NCI-H446 (cell line): ENCODE measurements at regions not wholly inside any gene's neighbourhood (a gene's known extent, or its start where the extent isn't known, plus 50 kb on each side); places are given as distances from the start of the nearest gene placed in this dataset.

Experiments
- DNase-seq, 2 experiments: peaks; one replicate each; lab custom pipeline; 2025; lab: John Stamatoyannopoulos, UW

DNA sequence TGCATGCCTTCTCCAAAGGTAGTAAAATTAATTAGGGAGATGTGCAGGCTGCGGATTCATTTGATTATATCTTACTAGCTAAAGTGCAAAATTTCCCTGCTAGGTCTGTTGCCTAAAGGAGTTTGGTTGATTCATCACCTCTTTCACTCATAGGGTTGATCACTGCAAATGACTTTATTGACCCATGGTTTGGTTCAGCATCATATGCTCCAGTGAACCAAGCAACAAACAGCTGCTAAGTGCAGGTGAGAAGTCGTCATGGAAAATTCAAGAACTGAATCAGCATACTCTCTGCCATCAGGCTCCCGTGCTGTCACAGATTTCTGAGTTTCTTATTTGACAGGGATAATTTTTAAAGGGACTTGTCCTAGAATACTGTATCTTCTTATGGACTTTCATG, 571.8 kb upstream of the CDH18 start:
- no peak for DNase-seq

DNA sequence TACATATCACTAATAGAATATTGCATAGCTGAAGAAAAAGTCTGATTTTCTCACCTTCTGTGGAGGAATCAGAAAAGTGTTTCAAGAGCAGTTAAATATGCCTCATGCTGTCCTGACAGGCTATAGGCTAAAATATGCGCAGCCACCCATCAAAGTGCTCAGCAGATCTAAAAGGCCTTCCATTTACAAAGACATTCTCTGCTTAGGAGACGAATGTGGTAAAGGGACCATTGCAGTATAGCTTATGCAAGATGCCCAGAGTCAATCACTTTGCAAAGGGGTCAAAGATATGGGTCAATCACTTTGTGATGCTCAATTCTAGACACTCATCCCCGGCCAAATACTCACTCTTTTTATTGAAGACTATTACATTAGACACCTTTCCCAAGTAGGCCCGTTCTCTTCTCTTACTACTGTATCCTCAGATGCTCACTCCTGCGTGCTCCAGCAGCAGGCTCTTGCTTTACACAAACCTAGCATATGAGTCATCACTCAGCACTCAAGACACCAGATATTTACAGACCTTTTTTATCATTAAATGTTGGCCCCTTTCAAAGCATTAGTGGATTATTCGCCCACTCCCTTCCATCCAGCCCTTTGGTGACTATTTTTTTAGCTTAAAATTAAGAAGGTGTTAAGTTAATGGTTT, 568.2 kb upstream of the CDH18 start:
- no peak for DNase-seq

DNA sequence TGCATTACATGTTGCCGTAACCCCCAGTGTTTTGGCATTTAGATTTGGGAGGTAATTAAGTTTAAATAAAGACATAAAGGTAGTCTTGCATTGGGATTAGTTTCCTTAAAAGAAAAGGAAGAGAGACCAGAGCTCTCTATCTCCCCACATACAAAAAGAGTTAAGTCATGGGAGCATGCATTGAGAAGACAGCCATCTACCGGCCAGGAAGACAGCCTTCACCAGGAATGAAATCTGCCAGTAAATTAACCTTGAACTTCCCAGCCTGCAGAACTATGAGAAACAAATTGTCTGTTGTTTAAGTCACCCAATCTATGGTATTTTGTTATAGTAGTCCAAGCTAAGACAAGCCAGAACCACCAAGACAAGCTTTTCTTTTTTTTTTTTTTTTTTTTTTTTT, 567.0 kb upstream of the CDH18 start:
- DNase-seq, result no peak

DNA sequence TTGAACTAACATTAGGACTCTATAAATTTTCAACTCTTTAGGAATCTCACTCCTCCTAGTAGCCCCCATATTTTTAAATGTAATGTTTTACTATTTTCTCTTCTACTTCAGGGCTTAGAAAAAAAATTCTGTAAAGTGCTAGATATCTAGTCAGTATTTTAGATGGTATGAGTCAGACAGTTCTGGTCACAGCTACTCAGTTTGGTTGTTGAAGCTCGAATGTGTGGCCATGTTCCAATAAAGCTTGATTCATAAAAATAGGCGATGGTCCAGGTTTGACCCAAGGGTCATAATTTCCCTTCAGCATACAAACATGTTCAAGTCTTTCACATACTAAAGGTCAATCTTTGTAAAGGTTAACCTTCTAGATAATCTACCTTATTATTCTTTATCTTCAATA, 566.0 kb upstream of the CDH18 start:
- DNase-seq, result peak in 1 of 2 experiments; percentile 38

DNA sequence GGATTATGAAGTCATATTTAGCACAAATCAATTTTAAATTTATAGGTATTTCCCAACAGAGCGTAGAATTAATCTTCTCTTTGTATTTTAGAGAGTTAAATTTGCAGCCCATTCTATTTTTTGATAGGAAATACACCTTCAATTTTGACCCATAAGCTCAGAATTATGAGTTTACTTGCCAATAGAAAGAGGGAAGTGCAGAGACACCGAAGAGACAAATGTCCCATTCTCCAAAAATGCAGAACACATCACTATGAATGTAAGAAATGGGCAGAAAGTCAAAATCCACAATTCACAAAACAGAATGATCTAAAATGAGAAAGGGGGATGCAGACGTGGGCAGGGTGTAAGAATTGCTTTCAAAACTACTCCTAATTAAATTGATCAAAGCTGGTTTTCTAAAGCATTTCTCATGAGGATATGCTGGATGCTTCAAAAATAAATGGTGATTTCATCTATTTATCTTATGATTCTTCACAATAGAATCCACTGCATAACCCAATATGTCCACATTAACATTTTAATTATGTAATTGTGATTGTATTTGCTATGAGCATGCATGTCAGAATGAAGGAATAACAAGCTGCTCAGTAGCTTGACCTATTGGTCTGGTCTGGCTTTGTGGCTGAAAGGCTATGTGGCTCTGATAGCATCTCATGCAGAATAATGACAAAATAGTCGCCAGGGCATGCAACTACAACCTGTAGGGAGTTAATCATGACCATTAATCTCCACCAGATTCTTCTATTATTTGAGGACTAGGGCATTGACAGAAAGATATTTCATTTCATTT, 550.1 kb upstream of the CDH18 start:
- no peak for DNase-seq

DNA sequence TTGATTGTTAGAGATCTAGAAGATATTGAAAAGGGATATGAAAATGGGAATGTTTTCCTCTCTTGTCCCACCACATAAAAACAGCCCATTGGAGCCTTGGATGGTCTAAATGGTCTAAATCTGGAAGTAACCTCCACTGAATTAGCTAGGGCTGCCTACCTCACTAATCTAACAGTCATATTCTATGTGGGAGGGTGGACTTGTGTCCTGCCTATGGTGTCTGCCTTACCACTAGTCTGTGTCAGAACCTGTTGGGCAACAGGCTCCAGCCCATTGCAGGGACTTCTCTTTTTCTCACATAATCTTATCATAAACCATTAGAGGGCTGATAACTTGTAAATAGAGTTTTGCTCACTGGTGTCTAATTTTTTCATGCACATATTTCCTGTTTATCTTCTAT, 548.8 kb upstream of the CDH18 start:
- DNase-seq, result no peak

DNA sequence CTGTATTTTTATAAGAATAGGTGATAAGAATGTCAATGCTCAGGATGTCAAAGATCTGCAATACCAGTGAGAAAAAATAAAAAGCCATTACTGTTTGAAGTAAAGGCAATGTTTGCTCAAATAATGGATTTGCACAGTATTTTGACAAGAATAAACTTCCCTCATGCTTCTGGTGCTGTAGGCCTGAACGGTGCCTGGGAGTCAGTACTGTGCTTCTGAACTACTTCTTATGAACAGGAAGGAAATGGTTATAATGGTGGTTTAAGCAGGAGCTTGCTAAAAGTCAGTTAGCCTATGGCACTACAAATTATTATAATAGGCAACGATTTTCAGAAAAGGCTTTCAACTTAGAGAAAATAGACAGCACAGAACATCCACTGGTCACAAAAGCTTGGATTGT, 548.3 kb upstream of the CDH18 start:
- DNase-seq, result no peak

DNA sequence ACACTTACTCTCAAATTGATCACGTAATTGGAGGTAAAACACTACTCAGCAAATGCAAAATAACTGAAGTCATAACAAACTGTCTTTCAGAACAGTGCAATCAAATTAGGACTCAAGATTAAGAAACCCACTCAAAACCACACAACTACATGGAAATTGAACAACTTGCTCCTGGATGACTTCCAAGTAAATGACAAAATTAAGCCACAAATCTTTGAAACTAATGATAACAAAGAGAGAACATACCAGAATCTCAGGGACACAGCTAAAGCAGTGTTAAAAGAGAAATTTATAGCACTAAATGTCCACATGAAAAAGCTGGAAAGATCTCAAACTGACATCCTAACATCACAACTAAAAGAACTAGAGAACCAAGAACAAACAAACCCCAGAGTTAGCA, 540.5 kb upstream of the CDH18 start:
- no peak for DNase-seq

DNA sequence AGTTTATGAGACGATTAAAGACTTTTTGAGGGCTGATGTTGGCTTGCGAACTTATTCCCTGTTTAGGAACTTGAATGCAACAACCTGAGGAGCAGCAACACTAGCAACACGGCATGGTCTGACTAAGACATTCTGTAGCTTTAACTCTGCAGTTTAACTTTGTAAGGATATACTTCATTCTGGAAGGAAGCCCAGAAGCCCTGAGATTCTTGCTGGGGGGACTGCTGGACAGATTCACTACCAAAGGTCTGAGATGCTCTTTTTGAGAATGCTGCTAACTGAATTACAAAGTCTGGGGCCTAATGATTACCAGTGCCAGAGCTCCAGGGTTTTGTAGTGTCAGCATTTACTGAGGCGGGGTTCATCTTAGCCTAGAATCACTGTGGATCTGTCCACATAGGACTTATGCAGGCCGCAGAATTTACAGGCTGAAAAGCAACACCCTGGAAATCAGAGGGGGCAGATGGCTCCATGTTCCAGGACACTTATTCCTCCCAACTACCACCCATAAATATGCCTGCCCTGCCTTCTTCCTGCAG, 537.1 kb upstream of the CDH18 start:
- DNase-seq, result no peak

DNA sequence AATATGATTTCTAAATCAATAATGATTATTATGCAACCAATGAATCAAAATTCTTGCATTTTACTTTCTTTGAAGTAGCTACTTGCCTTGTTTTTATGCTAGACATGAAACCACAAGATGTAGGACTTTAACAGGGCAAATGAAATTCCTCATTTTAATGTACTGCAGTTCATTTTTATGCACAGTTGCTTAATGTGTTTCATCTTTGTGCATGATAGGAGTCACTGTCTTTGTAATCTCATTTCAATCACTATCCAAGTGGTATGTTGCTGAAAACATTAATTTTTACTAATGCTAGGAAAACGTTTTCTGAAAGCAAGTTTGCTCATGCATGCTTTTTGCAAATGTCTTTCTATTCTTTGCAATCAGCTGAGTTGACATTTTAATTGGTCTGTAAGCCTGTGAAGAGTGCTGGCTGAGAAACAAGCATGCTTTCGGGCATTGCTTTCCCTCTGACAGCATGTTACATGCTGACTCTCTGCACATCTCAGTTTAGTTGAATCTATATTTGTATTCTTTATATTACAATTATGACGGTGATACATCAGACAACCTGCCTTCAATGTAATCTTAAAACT, 535.0 kb upstream of the CDH18 start:
- DNase-seq, result peak in 1 of 2 experiments; percentile 50

DNA sequence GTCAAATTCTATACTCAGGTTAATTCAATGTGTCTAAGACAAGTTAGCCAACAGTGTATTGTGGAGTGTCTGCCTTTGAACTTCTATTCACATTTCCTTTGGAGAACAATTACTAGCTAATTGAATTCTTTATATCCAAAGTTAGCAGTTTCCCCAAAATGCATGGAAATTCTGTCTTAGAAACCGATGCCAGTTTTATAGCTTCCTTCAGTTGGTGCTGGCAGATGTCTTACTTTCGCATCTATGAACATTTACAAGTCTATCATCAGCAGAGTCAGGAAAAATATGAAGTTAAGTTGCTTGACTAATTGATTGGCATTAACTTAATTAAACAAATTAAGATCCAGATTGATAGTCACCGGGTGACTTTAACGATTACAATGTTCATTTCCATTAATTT, 527.6 kb upstream of the CDH18 start:
- DNase-seq, result peak; percentile 43 to 61

DNA sequence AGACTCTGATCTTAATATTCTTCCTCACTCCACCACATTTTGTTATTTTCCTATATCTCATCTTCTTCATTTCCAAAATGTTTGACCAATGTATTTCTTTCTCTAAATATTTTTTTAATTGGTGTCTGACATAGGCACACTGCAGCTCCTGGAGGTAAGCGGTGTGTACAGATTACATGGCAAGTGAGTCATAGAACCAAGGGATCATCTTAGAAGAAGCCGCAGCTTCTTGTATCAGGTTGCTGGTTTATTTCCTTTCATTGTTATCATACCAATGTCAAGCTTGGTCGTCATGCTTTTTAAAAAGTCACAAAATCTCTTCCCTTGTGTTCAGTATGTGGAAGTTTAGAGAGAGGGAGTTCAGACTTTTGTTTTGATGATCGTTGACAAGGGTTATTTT, 526.1 kb upstream of the CDH18 start:
- no peak for DNase-seq

DNA sequence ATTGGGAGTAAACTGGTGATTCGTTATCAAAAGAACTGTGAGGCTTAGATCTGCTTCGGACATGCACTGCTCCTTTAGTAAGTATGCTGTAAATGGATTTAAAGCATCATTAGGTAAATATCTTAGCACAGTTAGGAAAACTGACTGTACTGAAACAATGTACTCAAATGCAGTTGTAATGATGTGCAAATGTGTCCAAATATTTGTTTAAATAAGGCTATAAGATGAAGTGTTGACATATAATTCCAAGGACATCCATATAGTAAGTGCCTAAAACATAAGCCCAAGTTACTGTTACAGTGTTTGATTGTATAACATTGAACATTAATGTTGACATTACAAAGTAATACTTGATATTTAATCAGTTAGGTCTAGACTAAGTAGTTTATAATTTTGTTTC, 512.5 kb upstream of the CDH18 start:
- no peak for DNase-seq

DNA sequence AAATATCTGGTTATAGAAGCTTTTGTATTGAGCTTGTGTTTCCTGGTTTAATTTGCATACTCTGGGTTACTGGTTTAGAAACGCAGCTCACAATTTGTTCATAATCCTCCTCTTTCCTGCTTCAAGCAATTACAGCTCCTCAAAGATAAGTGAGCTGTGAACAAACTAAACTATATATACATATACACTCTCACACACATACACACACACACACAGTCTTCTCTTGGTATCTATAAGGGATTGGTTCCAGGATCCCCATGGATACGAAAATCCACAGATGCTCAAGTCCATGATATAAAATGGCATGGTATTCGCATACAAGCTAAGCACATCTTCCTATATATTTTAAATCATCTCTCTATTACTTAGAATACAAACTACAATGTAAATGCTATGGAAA, 510.9 kb upstream of the CDH18 start:
- no peak for DNase-seq

DNA sequence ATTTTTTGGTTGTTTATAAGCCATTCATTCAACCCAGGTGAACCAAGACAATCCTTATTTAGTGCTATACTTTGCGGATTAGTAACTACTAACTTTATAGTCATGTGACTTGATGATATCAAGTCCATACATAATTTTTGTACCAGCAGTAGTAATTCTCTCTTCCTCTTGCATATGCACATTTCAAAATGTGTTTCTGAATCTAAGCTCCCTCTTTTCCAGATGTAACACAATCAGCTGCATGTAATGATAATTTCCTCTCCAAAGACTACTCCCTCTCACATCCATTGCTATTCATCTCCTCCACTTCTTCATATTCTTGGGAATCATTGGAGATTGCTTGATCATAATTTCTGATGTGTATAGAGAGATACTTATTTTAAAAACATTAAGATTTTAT, 510.1 kb upstream of the CDH18 start:
- DNase-seq, result no peak

DNA sequence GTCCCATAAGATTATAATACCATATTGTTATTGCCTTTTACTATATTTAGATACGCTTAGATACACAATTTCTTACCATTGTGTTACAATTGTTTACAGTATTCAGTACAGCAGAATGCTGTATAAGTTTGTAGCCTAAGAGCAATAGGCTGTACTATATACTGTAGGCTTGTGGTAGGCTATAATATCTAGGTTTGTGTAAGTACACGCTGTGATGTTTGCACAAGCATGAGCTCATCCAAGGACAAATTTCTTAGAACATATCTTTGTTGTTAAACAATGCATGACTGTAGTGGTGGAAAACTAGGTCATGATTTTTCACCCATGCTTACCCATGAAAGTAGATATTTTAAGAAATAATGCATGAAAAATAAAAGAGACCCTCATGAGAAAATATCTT, 509.4 kb upstream of the CDH18 start:
- no peak for DNase-seq

DNA sequence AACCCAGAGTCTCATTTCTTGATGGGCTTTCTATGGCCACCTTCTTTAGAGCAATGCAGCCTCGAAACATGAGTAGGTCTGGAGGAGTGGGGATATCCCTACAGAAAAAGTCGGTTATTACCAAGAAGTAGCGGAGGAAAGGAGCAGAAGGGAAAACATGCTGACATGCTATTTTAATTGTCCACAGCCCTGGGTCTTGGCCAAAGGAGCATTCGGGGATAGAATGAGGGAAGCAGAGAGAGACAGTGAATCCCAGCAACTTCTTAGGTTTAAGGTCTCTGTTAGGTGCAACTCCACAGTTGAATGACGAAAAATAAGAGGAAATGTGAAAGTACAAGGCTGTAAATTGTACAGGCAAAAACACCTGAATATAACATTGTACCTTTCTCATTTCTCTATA, 506.7 kb upstream of the CDH18 start:
- no peak for DNase-seq

DNA sequence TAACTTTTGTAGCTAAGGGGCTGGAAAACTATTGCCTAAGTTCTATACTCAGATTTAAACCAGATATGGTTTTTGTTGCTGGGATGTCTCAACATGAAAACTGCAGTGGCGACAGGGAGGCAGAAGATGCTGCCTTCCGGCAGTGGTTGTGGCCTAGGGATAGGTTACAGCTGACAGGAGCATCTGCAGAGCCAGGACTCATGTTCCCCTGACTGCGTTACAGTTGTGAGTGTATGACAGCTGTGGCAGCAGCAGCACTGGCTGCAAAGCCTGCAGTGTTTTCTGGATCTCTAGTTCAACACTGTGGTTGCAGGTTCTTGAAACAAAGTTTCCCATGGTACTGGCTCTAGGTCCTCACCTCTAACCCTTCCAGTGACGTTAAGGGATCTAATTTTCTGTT, 498.8 kb upstream of the CDH18 start:
- DNase-seq, result no peak

DNA sequence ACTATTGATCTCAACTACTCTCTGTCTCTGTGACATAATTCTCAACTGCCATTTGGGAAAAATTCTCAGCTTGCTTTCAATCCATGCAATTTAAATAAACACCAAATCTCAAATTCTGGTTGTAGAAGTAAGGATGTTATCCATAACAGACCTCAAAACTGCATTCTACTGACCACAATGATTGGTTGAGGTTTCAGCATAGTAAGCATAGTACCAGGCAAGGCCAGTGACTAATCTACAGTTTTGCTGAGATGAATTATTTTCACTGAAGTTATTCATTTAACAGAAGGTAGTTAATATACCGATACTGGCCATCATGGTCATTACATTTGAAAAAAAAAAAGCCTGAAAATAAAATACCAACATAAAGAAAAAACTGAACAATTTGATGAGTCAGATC, 488.0 kb upstream of the CDH18 start:
- no peak for DNase-seq

DNA sequence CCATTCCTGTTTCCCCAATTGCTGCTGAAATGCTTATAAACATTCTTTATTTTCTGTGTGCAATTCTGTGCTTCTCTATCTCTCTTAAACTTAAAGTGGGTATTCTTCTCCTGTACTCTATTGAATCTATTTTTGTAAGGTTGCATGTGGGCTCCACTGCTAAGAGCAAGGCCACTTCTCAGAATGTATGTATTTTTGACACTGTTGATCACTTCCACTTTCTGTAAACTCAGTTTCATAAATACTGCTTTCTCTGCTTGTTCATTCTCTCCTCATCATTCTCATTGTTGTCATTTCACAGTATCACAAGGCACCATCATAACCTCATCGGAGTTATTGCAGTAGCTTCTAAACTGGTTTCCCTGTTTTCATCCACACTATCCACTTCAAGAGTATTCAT, 483.0 kb upstream of the CDH18 start:
- no peak for DNase-seq

DNA sequence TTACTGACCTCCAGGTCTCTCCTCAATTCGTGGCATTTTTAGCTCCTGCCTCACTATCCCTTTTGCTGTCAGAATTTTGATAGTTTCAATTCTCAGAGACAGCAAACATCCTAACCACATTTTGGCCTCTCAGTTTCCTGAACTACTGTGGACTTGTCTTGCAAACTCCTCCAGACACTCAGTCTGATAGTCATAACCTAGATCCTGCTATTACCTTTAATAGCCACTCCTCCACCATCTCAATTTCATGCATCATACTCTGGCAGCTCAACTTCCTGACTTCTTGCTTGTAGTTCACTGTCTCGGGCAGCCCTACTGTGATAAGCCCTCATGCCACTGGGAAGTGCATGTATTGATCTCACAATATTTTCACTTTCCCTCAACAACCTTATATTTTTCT, 481.8 kb upstream of the CDH18 start:
- no peak for DNase-seq

DNA sequence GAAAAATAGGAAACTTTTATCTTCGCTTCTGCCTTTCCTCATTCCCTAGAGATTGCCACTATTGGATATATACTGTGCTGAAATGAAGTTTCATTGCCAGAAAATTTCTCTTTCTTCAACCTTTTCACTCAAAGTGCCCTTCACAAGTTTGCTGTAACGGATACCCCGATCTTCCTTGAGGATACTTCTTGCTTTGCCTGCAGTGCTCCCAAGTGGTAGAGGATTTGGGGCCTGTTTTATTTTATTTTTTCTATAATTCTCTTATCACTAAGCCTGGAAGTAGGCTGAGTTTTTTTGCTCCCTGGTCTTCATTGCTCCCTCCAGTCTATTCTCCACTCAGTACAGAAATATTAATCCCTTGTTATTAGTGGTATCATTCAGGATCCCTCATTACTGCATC, 481.4 kb upstream of the CDH18 start:
- DNase-seq, result no peak

DNA sequence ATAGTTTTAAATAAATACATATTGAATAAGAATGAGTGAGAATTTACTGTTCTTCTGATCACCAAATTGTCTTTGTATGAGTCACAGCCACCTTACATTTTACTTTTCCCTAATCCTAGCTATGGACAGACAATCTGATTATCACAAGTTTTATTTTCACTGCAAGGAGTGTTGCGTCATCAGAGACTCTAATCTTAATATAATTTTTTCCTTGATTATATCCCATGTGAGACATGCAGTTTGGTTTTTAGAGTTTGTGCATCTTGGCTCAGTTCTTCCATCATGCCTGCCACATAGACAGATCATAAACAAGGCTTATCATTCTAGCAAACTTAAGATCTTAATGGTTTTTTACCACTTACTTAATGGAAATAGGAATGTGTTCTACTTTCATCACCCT, 478.5 kb upstream of the CDH18 start:
- no peak for DNase-seq
